ENCODE measurements at regions not wholly inside any gene's neighbourhood (a gene's known extent, or its start where the extent isn't known, plus 50 kb on each side); places are given as distances from the start of the nearest gene placed in this dataset.

GRCh38 chr11:92423115-92424034 is 198.8 kb downstream of the FAT3 start:
- no peak for TF ChIP-seq CTCF (IDR thresholded peaks at IDR 0.05; ENCODE audit: borderline replicate concordance)
- H3K36me3 ChIP-seq: no peaks in the 10 kb centered on the region
- no peaks in the 10 kb centered on the region for H3K4me1 ChIP-seq
- no peak overlapping the region for H3K4me3 ChIP-seq
- peaks cover 20% of the 10 kb centered on the region for H3K9me3 ChIP-seq (replicated peaks)
- no peak for DNase-seq
- intact Hi-C loops (cut with micrococcal nuclease): no loop called here
- H3K27me3 ChIP-seq (ENCODE audit: low read depth): peaks cover 4% of the 10 kb centered on the region
- no peak overlapping the region for H3K27ac ChIP-seq (replicated peaks)

- no peak for DNase-seq
- H3K4me1 ChIP-seq: no peaks in the 10 kb centered on the region
- intact Hi-C loops (cut with micrococcal nuclease): no loop called here
- peaks cover 27% of the 10 kb centered on the region for H3K9me3 ChIP-seq (replicated peaks)
- TF ChIP-seq CTCF (IDR thresholded peaks at IDR 0.05; ENCODE audit: borderline replicate concordance): no peak
- no peak overlapping the region for H3K27ac ChIP-seq (replicated peaks)
- H3K27me3 ChIP-seq (ENCODE audit: low read depth): peaks cover 4% of the 10 kb centered on the region
- no peak overlapping the region for H3K4me3 ChIP-seq
- H3K36me3 ChIP-seq: no peaks in the 10 kb centered on the region
Measured at GRCh38 chr11:92424281-92424680, 199.7 kb downstream of the FAT3 start.

GRCh38 chr11:92425127-92425526 is 200.5 kb downstream of the FAT3 start:
- no peak for TF ChIP-seq CTCF (IDR thresholded peaks at IDR 0.05; ENCODE audit: borderline replicate concordance)
- H3K36me3 ChIP-seq: no peaks in the 10 kb centered on the region
- no peaks in the 10 kb centered on the region for H3K4me1 ChIP-seq
- no peak overlapping the region for H3K4me3 ChIP-seq
- no peak overlapping the region for H3K27ac ChIP-seq (replicated peaks)
- H3K9me3 ChIP-seq (replicated peaks): peaks cover 35% of the 10 kb centered on the region
- peaks cover under 1% of the 10 kb centered on the region for H3K27me3 ChIP-seq (ENCODE audit: low read depth)
- intact Hi-C loops (cut with micrococcal nuclease): no loop called here
- no peak for DNase-seq

GRCh38 chr11:92432515-92432914 is 207.9 kb downstream of the FAT3 start:
- no peak for TF ChIP-seq CTCF (IDR thresholded peaks at IDR 0.05; ENCODE audit: borderline replicate concordance)
- no peak overlapping the region for H3K4me3 ChIP-seq
- no peak for DNase-seq
- no peaks in the 10 kb centered on the region for H3K36me3 ChIP-seq
- H3K4me1 ChIP-seq: no peaks in the 10 kb centered on the region
- intact Hi-C loops (cut with micrococcal nuclease): no loop called here
- peaks cover 19% of the 10 kb centered on the region for H3K9me3 ChIP-seq (replicated peaks)
- H3K27me3 ChIP-seq (ENCODE audit: low read depth): no peaks in the 10 kb centered on the region
- H3K27ac ChIP-seq (replicated peaks): no peak overlapping the region

GRCh38 chr11:92436034-92436920 is 211.7 kb downstream of the FAT3 start:
- no peak for DNase-seq
- no peaks in the 10 kb centered on the region for H3K27me3 ChIP-seq (ENCODE audit: low read depth)
- H3K4me3 ChIP-seq: no peak overlapping the region
- H3K4me1 ChIP-seq: peaks cover 8% of the 10 kb centered on the region
- H3K27ac ChIP-seq (replicated peaks): no peak overlapping the region
- intact Hi-C loops (cut with micrococcal nuclease): no loop called here
- TF ChIP-seq CTCF (IDR thresholded peaks at IDR 0.05; ENCODE audit: borderline replicate concordance): no peak
- H3K9me3 ChIP-seq (replicated peaks): no peaks in the 10 kb centered on the region
- H3K36me3 ChIP-seq: no peaks in the 10 kb centered on the region

All from left ventricle myocardium inferior (tissue), 1 donor.